SK-N-MC (cell line): ENCODE measurements at regions not wholly inside any gene's neighbourhood (a gene's known extent, or its start where the extent isn't known, plus 50 kb on each side); places are given as distances from the start of the nearest gene placed in this dataset.

ENCODE experiments used
- DNase-seq: peaks from one replicate; pipeline ENCODE4 v3.0.0-alpha.2; 2011; ENCODE audit warnings: low read depth, low spot score
- H3K27ac ChIP-seq: fragments of 200-600 bp; sonication (generic); 2 replicates; pipeline ENCODE4 v1.5.1; 2016; ENCODE audit warnings: mixed run types
- H3K36me3 ChIP-seq: fragments of 200-600 bp; sonication (generic); 2 replicates; pipeline ENCODE4 v1.6.1; 2017; ENCODE audit warnings: antibody characterized with exemption, low read length, mixed read lengths; ENCODE audit not compliant: insufficient read depth
- H3K4me3 ChIP-seq: fragments of 200-600 bp; sonication (generic); 2 replicates; pipeline ENCODE4 v1.5.1; 2016
- H3K9ac ChIP-seq: fragments of 200-600 bp; sonication (generic); 2 replicates; pipeline ENCODE4 v1.8.0; 2017; ENCODE audit warnings: mixed run types, mixed read lengths; ENCODE audit not compliant: insufficient read length
- H3K9me3 ChIP-seq: fragments of 200-600 bp; sonication (generic); 2 replicates; pipeline ENCODE4 v1.6.1; 2017; ENCODE audit warnings: low read depth, mild to moderate bottlenecking, antibody characterized with exemption, low read length, moderate library complexity, mixed read lengths
- EZH2 ChIP-seq: fragments of 200-600 bp; sonication (generic); IDR thresholded peaks from one replicate; pipeline ENCODE4 v1.6.1; 2017; ENCODE audit warnings: antibody characterized with exemption
- FOXP2 ChIP-seq: optimal IDR thresholded peaks from 2 replicates; pipeline ENCODE3; 2011; ENCODE audit warnings: mild to moderate bottlenecking, moderate library complexity; ENCODE audit not compliant: insufficient read depth; ENCODE audit errors: extremely low read length, control extremely low read depth
- POLR2AphosphoS5 ChIP-seq: IDR thresholded peaks from 2 replicates; pipeline ENCODE4 v1.6.1; 2012; ENCODE audit warnings: mild to moderate bottlenecking, low read depth, low read length, borderline replicate concordance

DNA sequence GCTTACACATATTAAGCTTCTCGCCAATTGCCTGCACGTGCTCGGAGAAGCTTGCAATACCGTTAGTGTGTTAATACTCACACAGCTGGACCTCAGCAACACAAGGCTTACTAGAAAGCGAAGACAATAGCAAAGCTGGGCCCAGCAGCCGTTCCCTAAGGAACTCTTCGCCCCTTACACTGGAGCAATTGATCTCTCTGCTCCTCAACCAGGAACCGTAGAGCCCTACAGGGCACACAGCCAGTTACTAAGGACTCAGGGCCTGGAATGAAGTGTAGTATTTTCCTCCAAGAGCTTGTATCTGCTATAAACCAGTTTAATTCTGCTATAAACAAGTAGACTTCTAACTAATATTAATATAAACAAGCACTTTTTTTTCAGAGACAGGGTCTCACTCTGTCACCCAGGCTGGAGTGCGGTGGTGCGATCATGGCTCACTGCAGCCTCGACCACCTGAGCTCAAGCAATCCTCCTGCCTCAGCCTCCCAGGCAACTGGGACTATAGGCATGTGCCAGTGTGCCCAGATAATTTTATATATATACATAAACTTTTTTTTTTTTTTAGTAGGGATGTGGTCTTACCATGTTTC is 67.0 kb upstream of the SIMC1 start:
- no peak for TF ChIP-seq POLR2AphosphoS5
- no peak for TF ChIP-seq EZH2
- no peak for TF ChIP-seq FOXP2
- Histone ChIP-seq H3K9me3 (no peaks in the 10 kb centered on the region), H3K36me3 (no peaks in the 10 kb centered on the region), H3K9ac (no peak overlapping the region), H3K4me3 (no peak overlapping the region), H3K27ac (no peak overlapping the region)
- no peak for DNase-seq

DNA sequence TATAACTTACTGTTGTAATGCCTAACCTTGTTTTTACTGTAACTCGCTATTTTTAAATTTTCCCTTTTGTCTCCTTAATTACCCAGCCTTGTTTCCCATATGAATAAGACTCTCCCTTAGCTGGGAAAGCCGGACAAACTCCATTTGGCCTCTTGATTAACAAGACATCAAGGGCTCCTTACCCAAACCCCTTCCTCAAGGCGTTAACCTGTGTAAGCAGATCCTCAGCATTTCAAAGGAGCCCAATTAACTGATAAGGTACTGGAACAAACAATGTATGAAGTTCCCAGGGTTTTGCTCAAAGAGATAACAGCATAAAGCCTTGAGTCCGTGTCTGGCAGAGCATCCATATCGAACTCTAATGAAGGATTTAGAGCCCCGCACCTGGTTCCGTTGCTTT is 66.0 kb upstream of the SIMC1 start:
- no peak overlapping the region for H3K9ac ChIP-seq
- no peaks in the 10 kb centered on the region for H3K9me3 ChIP-seq
- TF ChIP-seq POLR2AphosphoS5 = no peak
- TF ChIP-seq FOXP2 = no peak
- TF ChIP-seq EZH2 = no peak
- DNase-seq = no peak
- no peak overlapping the region for H3K4me3 ChIP-seq
- H3K27ac ChIP-seq = no peak overlapping the region
- no peaks in the 10 kb centered on the region for H3K36me3 ChIP-seq

DNA sequence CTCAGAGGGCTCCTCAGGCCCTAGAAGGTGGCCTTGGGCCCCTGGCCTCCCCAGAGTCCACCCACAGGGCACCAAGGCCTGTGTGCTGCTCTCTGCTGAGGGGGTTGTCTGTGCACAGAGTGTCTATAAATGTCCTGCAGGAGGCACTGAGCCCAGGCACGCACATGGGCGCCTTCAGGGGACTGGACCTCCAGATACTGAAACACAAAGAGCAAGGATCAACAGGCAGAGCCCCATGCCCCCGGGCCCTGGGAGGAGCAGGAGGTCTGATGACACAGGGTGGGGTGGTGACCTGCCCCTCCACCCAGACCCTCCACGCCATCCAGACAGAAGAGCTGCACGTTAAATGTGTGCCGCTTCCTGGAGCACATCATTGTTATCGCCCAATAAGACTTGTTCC is 64.6 kb upstream of the SIMC1 start:
- TF ChIP-seq POLR2AphosphoS5 (no peak), EZH2 (no peak), FOXP2 (no peak)
- H3K27ac ChIP-seq = no peak overlapping the region

GRCh38 chr5:176174345-176175025 is 63.7 kb upstream of the SIMC1 start:
- no peak overlapping the region for H3K4me3 ChIP-seq
- H3K9me3 ChIP-seq = no peaks in the 10 kb centered on the region
- no peaks in the 10 kb centered on the region for H3K36me3 ChIP-seq
- no peak overlapping the region for H3K27ac ChIP-seq
- H3K9ac ChIP-seq = no peak overlapping the region
- TF ChIP-seq FOXP2 (no peak), EZH2 (no peak), POLR2AphosphoS5 (no peak)
- DNase-seq = no peak

More for the DNA sequence above, 64.6 kb upstream of the SIMC1 start:
- Histone ChIP-seq H3K9ac (no peak overlapping the region), H3K36me3 (no peaks in the 10 kb centered on the region), H3K9me3 (no peaks in the 10 kb centered on the region), H3K4me3 (no peak overlapping the region)
- no peak for DNase-seq

DNA sequence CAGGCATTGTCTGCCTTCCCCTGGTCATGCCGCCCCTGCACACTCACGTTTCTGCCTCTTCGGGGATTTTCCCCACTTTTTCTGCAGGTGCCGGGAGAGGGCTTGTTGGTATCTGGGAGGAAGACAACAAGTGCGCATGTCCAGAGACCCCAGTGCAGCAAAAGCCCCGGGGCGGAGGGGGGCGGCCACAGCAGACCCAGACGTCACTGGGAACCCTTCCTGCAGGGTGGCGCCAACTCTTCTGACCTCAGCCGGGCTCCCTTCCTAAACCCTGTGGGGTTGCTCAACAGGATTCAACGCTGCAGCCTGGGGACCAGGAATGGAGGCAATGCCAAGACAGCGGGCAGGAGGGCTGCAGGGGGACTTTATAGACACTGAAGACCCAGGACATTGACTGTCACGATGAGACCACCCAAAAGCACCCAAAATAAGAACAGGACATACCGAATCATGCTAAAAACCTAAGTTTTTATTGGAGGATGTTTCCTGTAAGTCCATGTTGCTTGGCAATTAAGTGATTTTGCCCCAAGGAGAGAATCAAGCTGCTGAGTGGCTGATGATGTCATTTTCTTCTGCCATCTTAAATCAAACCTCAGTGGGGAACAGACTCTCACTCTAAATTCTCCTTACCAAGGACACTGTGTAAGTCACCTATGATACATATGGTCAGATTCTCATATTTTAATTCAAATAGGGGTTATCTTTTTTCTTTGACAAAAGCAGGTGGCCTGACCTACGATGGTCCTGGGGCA is 62.9 kb upstream of the SIMC1 start:
- Histone ChIP-seq H3K27ac (no peak overlapping the region), H3K36me3 (no peaks in the 10 kb centered on the region), H3K9ac (no peak overlapping the region), H3K9me3 (no peaks in the 10 kb centered on the region), H3K4me3 (no peak overlapping the region)
- no peak for DNase-seq
- TF ChIP-seq FOXP2 (no peak), POLR2AphosphoS5 (no peak), EZH2 (no peak)

GRCh38 chr5:176176231-176176630 is 62.0 kb upstream of the SIMC1 start:
- Histone ChIP-seq H3K9ac (no peak overlapping the region), H3K9me3 (no peaks in the 10 kb centered on the region), H3K4me3 (no peak overlapping the region), H3K27ac (no peak overlapping the region), H3K36me3 (no peaks in the 10 kb centered on the region)
- TF ChIP-seq FOXP2 (no peak), POLR2AphosphoS5 (no peak), EZH2 (no peak)
- DNase-seq = no peak

DNA sequence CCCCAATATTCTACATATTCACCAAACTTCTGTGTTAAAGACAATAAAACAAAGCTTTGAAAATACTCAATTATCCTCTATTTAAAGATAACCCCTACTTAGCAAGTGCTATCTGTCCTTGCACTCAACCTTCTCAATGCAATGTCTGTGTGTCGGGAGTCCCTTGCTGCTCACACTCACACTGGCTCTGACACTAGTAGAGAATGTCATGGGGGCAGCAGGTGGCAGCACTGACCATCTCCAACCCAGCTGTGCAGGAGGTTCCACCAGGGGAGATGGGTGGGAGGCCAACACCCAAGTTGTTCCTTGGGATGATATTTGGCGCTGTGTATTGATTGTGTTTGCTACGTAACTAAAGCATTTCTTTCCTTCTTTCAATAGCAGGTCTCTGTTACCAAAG is 59.4 kb upstream of the SIMC1 start:
- DNase-seq = no peak
- Histone ChIP-seq H3K9ac (no peak overlapping the region), H3K36me3 (no peaks in the 10 kb centered on the region), H3K4me3 (no peak overlapping the region), H3K9me3 (no peaks in the 10 kb centered on the region), H3K27ac (no peak overlapping the region)
- TF ChIP-seq EZH2 (no peak), POLR2AphosphoS5 (no peak), FOXP2 (no peak)

DNA sequence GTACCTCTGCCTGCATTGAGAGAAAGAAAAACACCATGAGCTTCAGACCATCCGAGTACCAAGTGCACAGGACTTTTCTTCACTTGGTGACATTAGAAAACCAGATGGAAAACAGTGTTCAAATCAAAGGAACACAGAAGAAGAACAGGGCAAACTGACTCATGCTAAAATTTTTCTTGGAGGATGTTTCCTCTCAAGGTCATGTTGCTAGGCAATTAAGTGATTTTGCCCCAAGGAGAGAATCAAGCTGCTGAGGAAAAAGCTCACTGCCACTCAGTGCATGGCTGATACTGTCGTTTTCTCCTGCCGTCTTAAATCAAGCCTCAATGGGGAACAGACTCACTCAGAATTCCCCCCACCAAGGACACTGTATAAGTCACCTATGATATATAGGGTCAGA is 57.9 kb upstream of the SIMC1 start:
- no peak for DNase-seq
- no peak for TF ChIP-seq EZH2
- no peak for TF ChIP-seq FOXP2
- no peak overlapping the region for H3K9ac ChIP-seq
- H3K27ac ChIP-seq = no peak overlapping the region
- H3K9me3 ChIP-seq = no peaks in the 10 kb centered on the region
- no peak overlapping the region for H3K4me3 ChIP-seq
- H3K36me3 ChIP-seq = no peaks in the 10 kb centered on the region

DNA sequence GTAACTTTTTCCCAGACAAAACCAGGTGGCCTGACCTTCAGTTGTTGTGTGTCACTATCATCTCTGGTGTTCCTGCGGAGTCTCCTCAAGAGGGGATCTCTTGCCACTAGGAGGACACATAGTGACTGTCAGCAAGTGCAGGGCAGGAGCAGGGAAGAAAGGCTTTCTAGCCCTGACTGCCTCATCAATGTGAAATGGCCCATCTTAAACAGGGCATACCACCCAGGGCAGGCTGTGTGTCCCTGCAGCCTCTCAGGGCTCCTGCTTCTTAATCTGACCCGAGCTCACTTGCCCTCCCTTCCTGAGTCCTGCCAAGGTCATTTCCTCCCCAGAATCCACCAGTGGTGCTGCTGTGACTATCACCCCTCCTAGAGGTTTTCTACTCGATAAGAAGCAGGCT is 57.4 kb upstream of the SIMC1 start:
- H3K27ac ChIP-seq = no peak overlapping the region
- no peak for DNase-seq
- no peaks in the 10 kb centered on the region for H3K36me3 ChIP-seq
- TF ChIP-seq FOXP2 (no peak), EZH2 (no peak), POLR2AphosphoS5 (no peak)
- H3K4me3 ChIP-seq = no peak overlapping the region
- H3K9me3 ChIP-seq = no peaks in the 10 kb centered on the region
- no peak overlapping the region for H3K9ac ChIP-seq
